HG02840 (cell line): ENCODE measurements at regions not wholly inside any gene's neighbourhood (a gene's known extent, or its start where the extent isn't known, plus 50 kb on each side); places are given as distances from the start of the nearest gene placed in this dataset.

Experiments
- ATAC-seq: cut with Tn5 transposase; IDR thresholded peaks from one replicate; pipeline ENCODE4 v1.9.1; 2021; ENCODE audit warnings: mild to moderate bottlenecking, moderate library complexity, moderate number of reproducible peaks; ENCODE audit not compliant: unreplicated experiment, low FRiP score

- ATAC-seq, result no peak
These were observed 102.1 kb downstream of the DCAF12L2 start for GRCh38 chrX:126063984-126064383.

- ATAC-seq, result no peak
These were observed 101.1 kb downstream of the DCAF12L2 start for GRCh38 chrX:126064901-126065541.

DNA sequence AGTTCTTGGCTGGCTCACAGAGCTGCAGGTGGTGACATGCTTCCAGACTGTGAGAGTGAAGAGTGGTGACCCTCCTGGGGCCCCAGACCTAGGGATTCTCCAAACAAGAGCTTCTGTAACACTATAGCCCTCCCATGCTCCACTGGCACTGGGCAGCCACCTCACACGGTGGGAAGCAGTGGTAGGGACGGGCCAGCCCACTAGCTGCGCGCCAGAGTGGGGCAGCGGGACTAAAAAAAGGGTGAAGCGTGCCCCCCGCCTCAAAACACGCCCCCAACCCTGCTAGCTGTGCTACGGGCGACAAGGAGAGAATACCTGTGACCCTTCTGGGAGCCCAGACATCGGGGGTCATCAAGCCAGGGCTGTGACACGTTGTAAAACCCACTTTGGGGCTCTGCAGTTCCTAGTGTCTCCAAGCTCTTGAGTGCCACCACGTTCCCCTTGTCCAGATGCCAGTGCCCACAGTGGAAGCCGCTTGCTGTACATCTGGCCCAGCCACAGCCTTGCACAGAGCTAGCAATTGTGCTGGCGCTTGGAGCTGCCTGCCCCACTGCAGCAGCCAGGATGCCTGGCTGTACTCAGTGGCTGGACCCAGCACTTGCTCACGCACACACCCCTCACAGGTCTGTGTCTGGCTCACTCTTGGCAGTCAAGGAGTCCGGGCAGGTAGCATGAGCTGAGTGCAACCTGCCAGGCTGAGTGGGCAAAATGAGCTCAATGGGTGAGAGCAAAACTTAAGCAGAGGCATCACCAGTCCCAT lies 100.0 kb downstream of the DCAF12L2 start:
- ATAC-seq, result no peak
